Colonic mucosa (tissue), 4 donors: ENCODE measurements at regions not wholly inside any gene's neighbourhood (a gene's known extent, or its start where the extent isn't known, plus 50 kb on each side); places are given as distances from the start of the nearest gene placed in this dataset.

Source experiments
- DNase-seq: peaks from one replicate; pipeline ENCODE4 v3.0.0-alpha.2; 2020
- H3K27ac ChIP-seq: fragments of 200-600 bp; one replicate; pipeline ENCODE4 v1.8.0; 2021
- H3K27me3 ChIP-seq: fragments of 200-600 bp; one replicate; pipeline ENCODE4 v1.8.0; 2021
- H3K36me3 ChIP-seq: fragments of 200-600 bp; one replicate; pipeline ENCODE4 v1.8.0; 2021
- H3K4me1 ChIP-seq: fragments of 200-600 bp; one replicate; pipeline ENCODE4 v1.8.0; 2021; ENCODE audit warnings: mild to moderate bottlenecking
- H3K4me3 ChIP-seq: fragments of 200-600 bp; one replicate; pipeline ENCODE4 v1.8.0; 2021
- H3K9ac ChIP-seq, 2 donors: one replicate each; pipeline ENCODE4 v1.7.0; 2013; ENCODE audit warnings: control low read depth in 2 of 2, low read depth in 2 of 2, low read length in 2 of 2
- H3K9me3 ChIP-seq: fragments of 200-600 bp; one replicate; pipeline ENCODE4 v1.8.0; 2021
- CTCF ChIP-seq: fragments of 200-600 bp; IDR thresholded peaks from one replicate; pipeline ENCODE4 v1.8.0; 2022; ENCODE audit warnings: antibody characterized with exemption, mild to moderate bottlenecking
- intact Hi-C: fragments of 100-400 bp; cut with DNase I; formaldehyde crosslinking; loops from one replicate; pipeline ENCODE4 v1.14.1; 2022
- donor health status: healthy.
- donor health status: DM: no; HTN: no; CAD: no.
- donor health status: DM: no; HTN: no; CAD: no.

DNA sequence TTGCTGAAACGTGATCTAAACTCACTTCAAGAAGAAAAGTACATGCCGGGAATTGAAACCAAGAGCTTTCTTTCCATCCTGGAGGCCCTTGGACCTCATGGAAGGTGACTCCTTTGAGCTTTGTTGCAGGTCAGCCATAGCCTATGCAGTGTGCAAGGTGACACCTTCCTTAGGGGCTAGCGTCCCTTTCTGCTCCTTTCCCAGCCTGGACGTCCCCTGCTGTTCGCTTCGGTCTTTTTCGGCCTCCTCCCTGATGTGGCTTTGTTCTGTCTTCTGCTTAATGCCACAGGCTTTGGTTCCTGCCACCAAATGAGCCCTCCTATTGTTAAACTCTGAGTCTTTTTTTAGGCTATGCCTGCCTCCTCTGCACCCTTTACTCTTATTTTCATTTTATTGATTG, 308.8 kb downstream of the BRINP2 start:
- Histone ChIP-seq H3K27ac (no peak overlapping the region), H3K9ac (no peak overlapping the region), H3K4me1 (no peaks in the 10 kb centered on the region), H3K4me3 (no peak overlapping the region), H3K27me3 (no peaks in the 10 kb centered on the region), H3K9me3 (no peaks in the 10 kb centered on the region), H3K36me3 (no peaks in the 10 kb centered on the region)
- no peak for DNase-seq
- no peak for TF ChIP-seq CTCF
- intact Hi-C loops: no loop called here

- no peak for DNase-seq
- no peaks in the 10 kb centered on the region for H3K27me3 ChIP-seq
- H3K9me3 ChIP-seq: no peaks in the 10 kb centered on the region
- no peaks in the 10 kb centered on the region for H3K4me1 ChIP-seq
- H3K9ac ChIP-seq: no peak overlapping the region
- intact Hi-C loops: no loop called here
- TF ChIP-seq CTCF: no peak
- H3K4me3 ChIP-seq: no peak overlapping the region
- H3K27ac ChIP-seq: no peak overlapping the region
- H3K36me3 ChIP-seq: no peaks in the 10 kb centered on the region
Observed at GRCh38 chr1:177476676-177477075, 305.9 kb downstream of the BRINP2 start.

GRCh38 chr1:177472567-177472966, 301.8 kb downstream of the BRINP2 start:
- Histone ChIP-seq H3K9me3 (no peaks in the 10 kb centered on the region), H3K4me1 (no peaks in the 10 kb centered on the region), H3K4me3 (no peak overlapping the region), H3K9ac (no peak overlapping the region), H3K36me3 (no peaks in the 10 kb centered on the region), H3K27ac (no peak overlapping the region), H3K27me3 (no peaks in the 10 kb centered on the region)
- intact Hi-C loops: no loop called here
- TF ChIP-seq CTCF: no peak
- DNase-seq: no peak

GRCh38 chr1:177471244-177471643, 300.5 kb downstream of the BRINP2 start:
- H3K27ac ChIP-seq: no peak overlapping the region
- intact Hi-C loops: no loop called here
- no peaks in the 10 kb centered on the region for H3K36me3 ChIP-seq
- no peak overlapping the region for H3K9ac ChIP-seq
- no peaks in the 10 kb centered on the region for H3K27me3 ChIP-seq
- no peak for DNase-seq
- no peak overlapping the region for H3K4me3 ChIP-seq
- no peaks in the 10 kb centered on the region for H3K4me1 ChIP-seq
- no peaks in the 10 kb centered on the region for H3K9me3 ChIP-seq
- no peak for TF ChIP-seq CTCF

GRCh38 chr1:177469519-177469918, 298.8 kb downstream of the BRINP2 start:
- H3K9ac ChIP-seq: no peak overlapping the region
- H3K27me3 ChIP-seq: no peaks in the 10 kb centered on the region
- no peak for DNase-seq
- H3K4me1 ChIP-seq: no peaks in the 10 kb centered on the region
- no peak overlapping the region for H3K4me3 ChIP-seq
- no peak overlapping the region for H3K27ac ChIP-seq
- H3K9me3 ChIP-seq: no peaks in the 10 kb centered on the region
- no peaks in the 10 kb centered on the region for H3K36me3 ChIP-seq
- no peak for TF ChIP-seq CTCF
- intact Hi-C loops: no loop called here

DNA sequence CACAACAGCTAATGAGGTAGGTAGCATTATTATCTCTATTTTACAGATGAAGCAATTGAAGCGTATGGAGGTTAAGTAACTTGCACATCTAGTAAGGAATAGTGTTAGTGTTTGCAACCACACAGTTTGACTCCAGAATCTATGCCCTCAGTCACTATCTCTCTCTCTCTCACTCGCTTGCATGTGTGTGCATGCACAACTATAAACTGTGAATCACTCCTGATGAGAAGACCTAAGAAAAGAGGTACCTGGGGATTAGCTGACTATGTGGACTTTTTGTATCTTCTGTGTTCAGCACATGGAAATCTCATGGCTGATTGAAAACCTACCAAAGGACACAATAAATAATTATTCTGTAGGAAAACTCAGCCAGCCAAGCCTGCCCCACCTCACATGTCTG, 295.5 kb downstream of the BRINP2 start:
- no peak overlapping the region for H3K27ac ChIP-seq
- no peak overlapping the region for H3K9ac ChIP-seq
- no peak for TF ChIP-seq CTCF
- H3K27me3 ChIP-seq: no peaks in the 10 kb centered on the region
- H3K4me3 ChIP-seq: no peak overlapping the region
- no peaks in the 10 kb centered on the region for H3K4me1 ChIP-seq
- no peaks in the 10 kb centered on the region for H3K36me3 ChIP-seq
- no peaks in the 10 kb centered on the region for H3K9me3 ChIP-seq
- no peak for DNase-seq
- intact Hi-C loops: no loop called here
